Liver (tissue), 8 donors: ENCODE measurements at regions not wholly inside any gene's neighbourhood (a gene's known extent, or its start where the extent isn't known, plus 50 kb on each side); places are given as distances from the start of the nearest gene placed in this dataset.

Experiments used
- DNase-seq: peaks from one replicate; pipeline ENCODE4 v3.0.0-alpha.2; 2017; ENCODE audit warnings: low spot score
- H3K27ac ChIP-seq, 2 donors: one replicate each; pipeline ENCODE4 v1.7.0; 2013; ENCODE audit warnings: inconsistent platforms in 2 of 2, low read length in 2 of 2, control low read depth in 1 of 2, low read depth in 1 of 2, mild to moderate bottlenecking in 1 of 2
- H3K27me3 ChIP-seq, 4 donors: one replicate each; pipeline versions ENCODE4 v1.6.1 to v1.7.0; 2013; ENCODE audit warnings: low read length in 3 of 4, inconsistent platforms in 1 of 4, mild to moderate bottlenecking in 1 of 4, moderate library complexity in 1 of 4; ENCODE audit not compliant: control insufficient read depth in 4 of 4, insufficient read depth in 4 of 4
- H3K36me3 ChIP-seq, 4 donors: one replicate each; pipeline versions ENCODE4 v1.6.1 to v1.7.0; 2013; ENCODE audit warnings: low read length in 3 of 4, mild to moderate bottlenecking in 3 of 4, low read depth in 1 of 4, moderate library complexity in 1 of 4; ENCODE audit not compliant: control insufficient read depth in 4 of 4, insufficient read depth in 3 of 4
- H3K4me1 ChIP-seq, 4 donors: one replicate each; pipeline versions ENCODE4 v1.6.1 to v1.7.0; 2013; ENCODE audit warnings: low read length in 3 of 4, mild to moderate bottlenecking in 3 of 4, moderate library complexity in 1 of 4; ENCODE audit not compliant: control insufficient read depth in 4 of 4, insufficient read depth in 4 of 4
- H3K4me3 ChIP-seq, 3 donors: one replicate each; pipeline versions ENCODE4 v1.6.1 to v1.7.0; 2013; ENCODE audit warnings: low read length in 3 of 3, control low read depth in 1 of 3, low read depth in 1 of 3, mild to moderate bottlenecking in 1 of 3
- H3K9ac ChIP-seq, 2 donors: one replicate each; pipeline ENCODE4 v1.7.0; 2013; ENCODE audit warnings: low read length in 2 of 2, mild to moderate bottlenecking in 2 of 2, moderate library complexity in 2 of 2, control low read depth in 1 of 2, low read depth in 1 of 2
- H3K9me3 ChIP-seq, 4 donors: one replicate each; pipeline versions ENCODE4 v1.6.1 to v1.7.0; 2013; ENCODE audit warnings: low read length in 3 of 4; ENCODE audit not compliant: control insufficient read depth in 4 of 4
- ATF3 ChIP-seq: IDR thresholded peaks from 2 replicates; pipeline ENCODE4 v1.6.1; 2016; ENCODE audit warnings: antibody characterized with exemption
- EGR1 ChIP-seq, 2 donors: IDR thresholded peaks; 2 replicates each; pipeline ENCODE4 v1.6.1; 2016 to 2018; ENCODE audit warnings: antibody characterized with exemption in 2 of 2, low read depth in 2 of 2
- FOXA1 ChIP-seq: IDR thresholded peaks from 2 replicates; pipeline ENCODE4 v1.6.1; 2016; ENCODE audit warnings: antibody characterized with exemption
- FOXA2 ChIP-seq: IDR thresholded peaks from 2 replicates; pipeline ENCODE4 v1.6.1; 2016; ENCODE audit warnings: antibody characterized with exemption
- GABPA ChIP-seq, 2 donors: IDR thresholded peaks in 1 of 2; conservative IDR thresholded peaks in 1 of 2; 2 replicates each; pipeline ENCODE4 v1.6.1; 2016; ENCODE audit warnings: antibody characterized with exemption in 2 of 2, mild to moderate bottlenecking in 1 of 2, moderate library complexity in 1 of 2
- HNF4A ChIP-seq, 2 donors: conservative IDR thresholded peaks; 2 replicates each; pipeline ENCODE4 v1.6.1; 2016; ENCODE audit warnings: antibody characterized with exemption in 2 of 2, mild to moderate bottlenecking in 2 of 2
- HNF4G ChIP-seq: IDR thresholded peaks from 2 replicates; pipeline ENCODE4 v1.6.1; 2016; ENCODE audit warnings: antibody characterized with exemption
- JUND ChIP-seq, 2 donors: IDR thresholded peaks; 2 replicates each; pipeline ENCODE4 v1.6.1; 2016; ENCODE audit warnings: antibody characterized with exemption in 2 of 2
- MAX ChIP-seq: IDR thresholded peaks from 2 replicates; pipeline ENCODE4 v1.6.1; 2016; ENCODE audit warnings: antibody characterized with exemption
- NR2F2 ChIP-seq: IDR thresholded peaks from 2 replicates; pipeline ENCODE4 v1.6.1; 2016; ENCODE audit warnings: antibody characterized with exemption
- RAD21 ChIP-seq, 2 donors: IDR thresholded peaks; 2 replicates each; pipeline ENCODE4 v1.6.1; 2016; ENCODE audit warnings: antibody characterized with exemption in 2 of 2, mild to moderate bottlenecking in 2 of 2
- RXRA ChIP-seq, 2 donors: IDR thresholded peaks; 2 replicates each; pipeline ENCODE4 v1.6.1; 2017 to 2018; ENCODE audit warnings: antibody characterized with exemption in 2 of 2, mild to moderate bottlenecking in 1 of 2
- SP1 ChIP-seq: IDR thresholded peaks from 2 replicates; pipeline ENCODE4 v1.6.1; 2018; ENCODE audit warnings: antibody characterized with exemption, mild to moderate bottlenecking
- TAF1 ChIP-seq: conservative IDR thresholded peaks from 2 replicates; pipeline ENCODE4 v1.6.1; 2016; ENCODE audit warnings: antibody characterized with exemption, mild to moderate bottlenecking
- YY1 ChIP-seq: IDR thresholded peaks from 2 replicates; pipeline ENCODE4 v1.6.1; 2016; ENCODE audit warnings: antibody characterized with exemption, mild to moderate bottlenecking
- ZBTB33 ChIP-seq: IDR thresholded peaks from 2 replicates; pipeline ENCODE4 v1.6.1; 2016; ENCODE audit warnings: antibody characterized with exemption
- WGBS: extraction: QIAGEN DNeasy Blood & Tissue Kit; methylation state at CpG from one replicate; pipeline ENCODE4 v1.1.7; 2013; 5-methylcytosine and 5-hydroxymethylcytosine counted together
- TF ChIP-seq, protein P1 (sequence below): fragments of 150-350 bp; IDR thresholded peaks from 2 replicates; pipeline ENCODE4 v1.5.1; 2017; ENCODE audit warnings: improper control_type of control experiment, low read depth, low read length; ENCODE audit not compliant: missing input control
- TF ChIP-seq, protein P2 (sequence below): IDR thresholded peaks from 2 replicates; pipeline ENCODE4 v1.6.1; 2016; ENCODE audit warnings: antibody characterized with exemption, mild to moderate bottlenecking
- donor health status: healthy.
- donor health status: healthy.
- donor health status: healthy.
- donor health status: healthy.
- donor health status: healthy.

- DNase-seq, result no peak
- WGBS, result 89% methylated on average over 8 of the region's 8 CpGs
- Histone ChIP-seq H3K27me3 (no peaks in the 10 kb centered on the region), H3K36me3 (no peaks in the 10 kb centered on the region), H3K4me3 (no peak overlapping the region), H3K27ac (no peak overlapping the region), H3K9ac (no peak overlapping the region), H3K9me3 (no peaks in the 10 kb centered on the region), H3K4me1 (peaks cover 0 to 3% (median 1%) of the 10 kb centered on the region in 4 donors)
- no peak for TF ChIP-seq NR2F2
- TF ChIP-seq ATF3, result no peak
- TF ChIP-seq FOXA2, result no peak
- no peak for TF ChIP-seq GABPA (IDR thresholded peaks at IDR 0.05 in 1 of 2, conservative IDR thresholded peaks at IDR 0.05 in 1 of 2)
- TF ChIP-seq JUND (IDR thresholded peaks at IDR 0.05), result no peak
- no peak for TF ChIP-seq SP1
- TF ChIP-seq, protein P1, sequence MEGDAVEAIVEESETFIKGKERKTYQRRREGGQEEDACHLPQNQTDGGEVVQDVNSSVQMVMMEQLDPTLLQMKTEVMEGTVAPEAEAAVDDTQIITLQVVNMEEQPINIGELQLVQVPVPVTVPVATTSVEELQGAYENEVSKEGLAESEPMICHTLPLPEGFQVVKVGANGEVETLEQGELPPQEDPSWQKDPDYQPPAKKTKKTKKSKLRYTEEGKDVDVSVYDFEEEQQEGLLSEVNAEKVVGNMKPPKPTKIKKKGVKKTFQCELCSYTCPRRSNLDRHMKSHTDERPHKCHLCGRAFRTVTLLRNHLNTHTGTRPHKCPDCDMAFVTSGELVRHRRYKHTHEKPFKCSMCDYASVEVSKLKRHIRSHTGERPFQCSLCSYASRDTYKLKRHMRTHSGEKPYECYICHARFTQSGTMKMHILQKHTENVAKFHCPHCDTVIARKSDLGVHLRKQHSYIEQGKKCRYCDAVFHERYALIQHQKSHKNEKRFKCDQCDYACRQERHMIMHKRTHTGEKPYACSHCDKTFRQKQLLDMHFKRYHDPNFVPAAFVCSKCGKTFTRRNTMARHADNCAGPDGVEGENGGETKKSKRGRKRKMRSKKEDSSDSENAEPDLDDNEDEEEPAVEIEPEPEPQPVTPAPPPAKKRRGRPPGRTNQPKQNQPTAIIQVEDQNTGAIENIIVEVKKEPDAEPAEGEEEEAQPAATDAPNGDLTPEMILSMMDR, result no peak
- TF ChIP-seq MAX, result no peak
- no peak for TF ChIP-seq TAF1
- TF ChIP-seq RAD21 (IDR thresholded peaks at IDR 0.05), result no peak
- no peak for TF ChIP-seq ZBTB33
- TF ChIP-seq RXRA (IDR thresholded peaks at IDR 0.05), result no peak
- no peak for TF ChIP-seq HNF4G
- TF ChIP-seq EGR1 (IDR thresholded peaks at IDR 0.05; ENCODE audit: low read depth in 2 of 2), result no peak
- TF ChIP-seq, protein P2, sequence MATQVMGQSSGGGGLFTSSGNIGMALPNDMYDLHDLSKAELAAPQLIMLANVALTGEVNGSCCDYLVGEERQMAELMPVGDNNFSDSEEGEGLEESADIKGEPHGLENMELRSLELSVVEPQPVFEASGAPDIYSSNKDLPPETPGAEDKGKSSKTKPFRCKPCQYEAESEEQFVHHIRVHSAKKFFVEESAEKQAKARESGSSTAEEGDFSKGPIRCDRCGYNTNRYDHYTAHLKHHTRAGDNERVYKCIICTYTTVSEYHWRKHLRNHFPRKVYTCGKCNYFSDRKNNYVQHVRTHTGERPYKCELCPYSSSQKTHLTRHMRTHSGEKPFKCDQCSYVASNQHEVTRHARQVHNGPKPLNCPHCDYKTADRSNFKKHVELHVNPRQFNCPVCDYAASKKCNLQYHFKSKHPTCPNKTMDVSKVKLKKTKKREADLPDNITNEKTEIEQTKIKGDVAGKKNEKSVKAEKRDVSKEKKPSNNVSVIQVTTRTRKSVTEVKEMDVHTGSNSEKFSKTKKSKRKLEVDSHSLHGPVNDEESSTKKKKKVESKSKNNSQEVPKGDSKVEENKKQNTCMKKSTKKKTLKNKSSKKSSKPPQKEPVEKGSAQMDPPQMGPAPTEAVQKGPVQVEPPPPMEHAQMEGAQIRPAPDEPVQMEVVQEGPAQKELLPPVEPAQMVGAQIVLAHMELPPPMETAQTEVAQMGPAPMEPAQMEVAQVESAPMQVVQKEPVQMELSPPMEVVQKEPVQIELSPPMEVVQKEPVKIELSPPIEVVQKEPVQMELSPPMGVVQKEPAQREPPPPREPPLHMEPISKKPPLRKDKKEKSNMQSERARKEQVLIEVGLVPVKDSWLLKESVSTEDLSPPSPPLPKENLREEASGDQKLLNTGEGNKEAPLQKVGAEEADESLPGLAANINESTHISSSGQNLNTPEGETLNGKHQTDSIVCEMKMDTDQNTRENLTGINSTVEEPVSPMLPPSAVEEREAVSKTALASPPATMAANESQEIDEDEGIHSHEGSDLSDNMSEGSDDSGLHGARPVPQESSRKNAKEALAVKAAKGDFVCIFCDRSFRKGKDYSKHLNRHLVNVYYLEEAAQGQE, result no peak
- no peak for TF ChIP-seq YY1
- TF ChIP-seq HNF4A (conservative IDR thresholded peaks at IDR 0.05), result no peak
- TF ChIP-seq FOXA1, result no peak
These were observed 177.8 kb upstream of the GSE1 start for GRCh38 chr16:85435286-85435685.
